Neural progenitor cell (in vitro differentiated cells): ENCODE measurements at regions not wholly inside any gene's neighbourhood (a gene's known extent, or its start where the extent isn't known, plus 50 kb on each side); places are given as distances from the start of the nearest gene placed in this dataset.

Experiments
- DNase-seq: peaks from one replicate; pipeline ENCODE4 v3.0.0-alpha.2; 2016; ENCODE audit warnings: low spot score
- H2AFZ ChIP-seq: fragments of 200-600 bp; sonication (generic); replicated peaks from 2 replicates; pipeline ENCODE4 v1.6.1; 2016; ENCODE audit warnings: antibody characterized with exemption
- H3F3A ChIP-seq: fragments of 200-600 bp; sonication (generic); 2 replicates; pipeline ENCODE4 v1.6.1; 2016; ENCODE audit warnings: antibody characterized with exemption, low read depth
- H3K27ac ChIP-seq: fragments of 200-600 bp; sonication (generic); 2 replicates; pipeline ENCODE4 v1.5.1; 2016; ENCODE audit warnings: mild to moderate bottlenecking
- H3K27me3 ChIP-seq: fragments of 200-600 bp; sonication (generic); 2 replicates; pipeline ENCODE4 v1.6.1; 2016; ENCODE audit warnings: mild to moderate bottlenecking, moderate library complexity
- H3K36me3 ChIP-seq: fragments of 200-600 bp; sonication (generic); 2 replicates; pipeline ENCODE4 v1.5.1; 2016
- H3K4me1 ChIP-seq: fragments of 200-600 bp; sonication (generic); 2 replicates; pipeline ENCODE4 v1.6.1; 2016; ENCODE audit warnings: mixed run types
- H3K4me2 ChIP-seq: fragments of 200-600 bp; sonication (generic); 2 replicates; pipeline ENCODE4 v1.6.1; 2016
- H3K4me3 ChIP-seq: fragments of 200-600 bp; sonication (generic); 2 replicates; pipeline ENCODE4 v1.5.1; 2016
- H3K79me2 ChIP-seq: fragments of 200-600 bp; sonication (generic); 2 replicates; pipeline ENCODE4 v1.6.1; 2016; ENCODE audit warnings: low read depth
- H3K9ac ChIP-seq: fragments of 200-600 bp; sonication (generic); 2 replicates; pipeline ENCODE4 v1.6.1; 2016
- H3K9me3 ChIP-seq: fragments of 200-600 bp; sonication (generic); 2 replicates; pipeline ENCODE4 v1.5.1; 2016; ENCODE audit warnings: low read depth
- H4K20me1 ChIP-seq: fragments of 200-600 bp; sonication (generic); 2 replicates; pipeline ENCODE4 v1.6.1; 2016; ENCODE audit warnings: low read depth
- H3K27ac Mint-ChIP-seq: 3 replicates; pipeline ENCODE4 v1.8.0; 2021; ENCODE audit warnings: mixed read lengths
- H3K27me3 Mint-ChIP-seq: 2 replicates; pipeline ENCODE4 v1.8.0; 2022; ENCODE audit warnings: low read depth, mild to moderate bottlenecking, inconsistent platforms, moderate library complexity, mixed read lengths; ENCODE audit not compliant: insufficient read depth
- H3K36me3 Mint-ChIP-seq: 3 replicates; pipeline ENCODE4 v1.8.0; 2021; ENCODE audit warnings: mixed read lengths
- H3K4me1 Mint-ChIP-seq: 3 replicates; pipeline ENCODE4 v1.8.0; 2021; ENCODE audit warnings: mixed read lengths
- H3K4me3 Mint-ChIP-seq: 3 replicates; pipeline ENCODE4 v1.8.0; 2021; ENCODE audit warnings: mild to moderate bottlenecking, moderate library complexity, mixed read lengths
- H3K9me3 Mint-ChIP-seq: 3 replicates; pipeline ENCODE4 v1.8.0; 2020; ENCODE audit warnings: mixed read lengths
- EZH2 ChIP-seq: fragments of 200-600 bp; sonication (generic); IDR thresholded peaks from 2 replicates; pipeline ENCODE4 v1.6.1; 2017; ENCODE audit warnings: antibody characterized with exemption, mild to moderate bottlenecking, moderate library complexity
- EZH2phosphoT487 ChIP-seq: fragments of 200-600 bp; sonication (generic); IDR thresholded peaks from 2 replicates; pipeline ENCODE4 v1.6.1; 2017; ENCODE audit warnings: antibody characterized with exemption
- TF ChIP-seq, protein P1 (sequence below): fragments of 200-600 bp; sonication (generic); IDR thresholded peaks from 2 replicates; pipeline ENCODE4 v1.5.1; 2017; ENCODE audit warnings: antibody characterized with exemption, mild to moderate bottlenecking

- H3K4me2 ChIP-seq: no peak overlapping the region
- H3K27me3 Mint-ChIP-seq: no peaks in the 10 kb centered on the region
- no peak overlapping the region for H3K27ac Mint-ChIP-seq
- H2AFZ ChIP-seq: no peak overlapping the region
- H4K20me1 ChIP-seq: no peaks in the 10 kb centered on the region
- H3K9ac ChIP-seq: no peak overlapping the region
- no peak overlapping the region for H3K4me3 ChIP-seq
- no peaks in the 10 kb centered on the region for H3K4me1 Mint-ChIP-seq
- H3K36me3 ChIP-seq: no peaks in the 10 kb centered on the region
- no peak overlapping the region for H3K27ac ChIP-seq
- TF ChIP-seq EZH2: no peak
- H3K36me3 Mint-ChIP-seq: no peaks in the 10 kb centered on the region
- DNase-seq: no peak
- H3K4me1 ChIP-seq: no peaks in the 10 kb centered on the region
- no peaks in the 10 kb centered on the region for H3K9me3 ChIP-seq
- no peak overlapping the region for H3K4me3 Mint-ChIP-seq
- no peaks in the 10 kb centered on the region for H3K27me3 ChIP-seq
- H3F3A ChIP-seq: no peaks in the 10 kb centered on the region
- no peaks in the 10 kb centered on the region for H3K79me2 ChIP-seq
- no peaks in the 10 kb centered on the region for H3K9me3 Mint-ChIP-seq
Measured at GRCh38 chr4:124224256-124224655, 488.3 kb downstream of the ANKRD50 start.

DNA sequence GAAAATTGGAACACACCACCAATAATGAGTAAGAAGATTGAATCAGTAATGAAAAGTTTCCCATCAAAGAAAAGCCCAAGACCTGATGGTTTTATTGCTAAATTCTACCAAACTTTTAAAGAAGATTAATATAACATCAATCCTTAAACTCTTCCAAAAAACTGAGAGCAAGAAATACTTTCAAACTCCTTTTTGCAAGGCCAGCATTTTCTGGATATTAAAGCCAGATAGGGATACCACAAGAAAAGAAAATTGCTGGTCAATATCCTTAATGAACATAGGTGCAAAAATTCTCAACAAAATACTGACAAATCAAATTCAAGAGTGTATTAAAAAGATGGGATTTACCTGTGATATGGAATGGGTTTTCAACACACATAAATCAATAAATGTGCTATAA is 484.6 kb downstream of the ANKRD50 start:
- H2AFZ ChIP-seq: no peak overlapping the region
- H3K36me3 Mint-ChIP-seq: no peaks in the 10 kb centered on the region
- TF ChIP-seq, protein P1, sequence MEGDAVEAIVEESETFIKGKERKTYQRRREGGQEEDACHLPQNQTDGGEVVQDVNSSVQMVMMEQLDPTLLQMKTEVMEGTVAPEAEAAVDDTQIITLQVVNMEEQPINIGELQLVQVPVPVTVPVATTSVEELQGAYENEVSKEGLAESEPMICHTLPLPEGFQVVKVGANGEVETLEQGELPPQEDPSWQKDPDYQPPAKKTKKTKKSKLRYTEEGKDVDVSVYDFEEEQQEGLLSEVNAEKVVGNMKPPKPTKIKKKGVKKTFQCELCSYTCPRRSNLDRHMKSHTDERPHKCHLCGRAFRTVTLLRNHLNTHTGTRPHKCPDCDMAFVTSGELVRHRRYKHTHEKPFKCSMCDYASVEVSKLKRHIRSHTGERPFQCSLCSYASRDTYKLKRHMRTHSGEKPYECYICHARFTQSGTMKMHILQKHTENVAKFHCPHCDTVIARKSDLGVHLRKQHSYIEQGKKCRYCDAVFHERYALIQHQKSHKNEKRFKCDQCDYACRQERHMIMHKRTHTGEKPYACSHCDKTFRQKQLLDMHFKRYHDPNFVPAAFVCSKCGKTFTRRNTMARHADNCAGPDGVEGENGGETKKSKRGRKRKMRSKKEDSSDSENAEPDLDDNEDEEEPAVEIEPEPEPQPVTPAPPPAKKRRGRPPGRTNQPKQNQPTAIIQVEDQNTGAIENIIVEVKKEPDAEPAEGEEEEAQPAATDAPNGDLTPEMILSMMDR: no peak
- TF ChIP-seq EZH2phosphoT487: no peak
- TF ChIP-seq EZH2: no peak
- DNase-seq: no peak
- H3K4me1 ChIP-seq: no peaks in the 10 kb centered on the region
- no peaks in the 10 kb centered on the region for H3F3A ChIP-seq
- no peaks in the 10 kb centered on the region for H3K4me1 Mint-ChIP-seq
- H3K9me3 Mint-ChIP-seq: no peaks in the 10 kb centered on the region
- no peak overlapping the region for H3K9ac ChIP-seq
- no peak overlapping the region for H3K4me2 ChIP-seq
- H3K4me3 Mint-ChIP-seq: no peak overlapping the region
- H3K27me3 ChIP-seq: no peaks in the 10 kb centered on the region
- no peak overlapping the region for H3K27ac ChIP-seq
- no peak overlapping the region for H3K27ac Mint-ChIP-seq
- H3K4me3 ChIP-seq: no peak overlapping the region
- H3K27me3 Mint-ChIP-seq: no peaks in the 10 kb centered on the region
- no peaks in the 10 kb centered on the region for H3K9me3 ChIP-seq
- no peaks in the 10 kb centered on the region for H4K20me1 ChIP-seq
- H3K79me2 ChIP-seq: no peaks in the 10 kb centered on the region
- H3K36me3 ChIP-seq: no peaks in the 10 kb centered on the region

- DNase-seq: no peak
- Histone ChIP-seq H3K4me1 (no peaks in the 10 kb centered on the region), H3K79me2 (no peaks in the 10 kb centered on the region), H2AFZ (no peak overlapping the region), H3K36me3 (no peaks in the 10 kb centered on the region), H3F3A (no peaks in the 10 kb centered on the region), H3K27me3 (no peaks in the 10 kb centered on the region), H4K20me1 (no peaks in the 10 kb centered on the region), H3K27ac (no peak overlapping the region), H3K9ac (no peak overlapping the region), H3K9me3 (no peaks in the 10 kb centered on the region), H3K4me2 (no peak overlapping the region), H3K4me3 (no peak overlapping the region)
- TF ChIP-seq, protein P1: no peak
- no peak for TF ChIP-seq EZH2
- no peak for TF ChIP-seq EZH2phosphoT487
- Mint-ChIP-seq H3K27me3 (no peaks in the 10 kb centered on the region), H3K27ac (no peak overlapping the region), H3K4me1 (no peaks in the 10 kb centered on the region), H3K9me3 (no peaks in the 10 kb centered on the region), H3K36me3 (no peaks in the 10 kb centered on the region), H3K4me3 (no peak overlapping the region)
Measured at GRCh38 chr4:124230268-124230667, 482.3 kb downstream of the ANKRD50 start.

DNA sequence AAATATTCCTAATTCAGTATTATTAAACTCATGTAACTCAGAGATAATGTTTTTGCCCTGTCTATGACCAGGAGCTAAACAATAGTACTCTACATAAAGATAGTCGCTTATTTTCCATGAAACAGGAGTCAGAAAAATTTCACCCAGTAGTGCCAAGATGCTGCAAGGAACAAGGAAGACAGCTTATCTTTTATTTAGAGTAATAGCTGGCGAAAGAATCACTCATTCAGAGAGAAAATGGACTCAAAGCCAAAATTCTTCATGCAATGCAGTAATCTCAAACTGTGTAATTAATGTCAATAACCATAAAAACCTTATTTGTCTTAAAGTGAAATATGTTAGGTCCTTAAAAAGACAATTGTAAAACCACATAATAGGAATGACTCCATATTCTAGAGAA is 477.8 kb downstream of the ANKRD50 start:
- Histone ChIP-seq H3K9me3 (no peaks in the 10 kb centered on the region), H3K27ac (no peak overlapping the region), H3K9ac (no peak overlapping the region), H2AFZ (no peak overlapping the region), H3K4me3 (no peak overlapping the region), H3K4me2 (no peak overlapping the region), H4K20me1 (no peaks in the 10 kb centered on the region), H3F3A (no peaks in the 10 kb centered on the region), H3K27me3 (no peaks in the 10 kb centered on the region), H3K79me2 (no peaks in the 10 kb centered on the region), H3K4me1 (no peaks in the 10 kb centered on the region), H3K36me3 (no peaks in the 10 kb centered on the region)
- no peak for TF ChIP-seq EZH2phosphoT487
- TF ChIP-seq, protein P1: no peak
- TF ChIP-seq EZH2: no peak
- no peak for DNase-seq
- Mint-ChIP-seq H3K27me3 (no peaks in the 10 kb centered on the region), H3K9me3 (peaks cover 2% of the 10 kb centered on the region), H3K4me1 (no peaks in the 10 kb centered on the region), H3K4me3 (no peak overlapping the region), H3K36me3 (no peaks in the 10 kb centered on the region), H3K27ac (no peak overlapping the region)
